ENCODE measurements at regions not wholly inside any gene's neighbourhood (a gene's known extent, or its start where the extent isn't known, plus 50 kb on each side); places are given as distances from the start of the nearest gene placed in this dataset.

DNA sequence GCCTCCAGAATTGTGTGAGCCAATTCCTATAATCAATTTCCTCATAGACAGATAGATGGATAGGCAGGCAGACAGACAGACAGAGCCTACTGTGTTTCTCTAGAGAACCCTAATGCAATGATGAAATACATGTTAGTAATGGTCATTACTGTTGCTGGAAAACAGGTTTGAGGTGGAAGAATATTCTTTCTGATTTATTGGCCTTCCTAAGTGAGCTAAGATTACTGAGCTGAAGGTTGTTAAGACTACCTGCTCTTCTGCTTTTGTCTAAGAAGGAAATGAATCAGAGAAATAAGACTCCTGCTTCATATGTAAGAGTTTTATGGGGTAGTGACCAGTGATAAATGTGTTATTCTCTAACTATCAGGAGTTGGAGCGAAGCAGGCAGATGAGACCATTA lies 219.9 kb downstream of the ELAVL2 start:
- no peak for DNase-seq

DNA sequence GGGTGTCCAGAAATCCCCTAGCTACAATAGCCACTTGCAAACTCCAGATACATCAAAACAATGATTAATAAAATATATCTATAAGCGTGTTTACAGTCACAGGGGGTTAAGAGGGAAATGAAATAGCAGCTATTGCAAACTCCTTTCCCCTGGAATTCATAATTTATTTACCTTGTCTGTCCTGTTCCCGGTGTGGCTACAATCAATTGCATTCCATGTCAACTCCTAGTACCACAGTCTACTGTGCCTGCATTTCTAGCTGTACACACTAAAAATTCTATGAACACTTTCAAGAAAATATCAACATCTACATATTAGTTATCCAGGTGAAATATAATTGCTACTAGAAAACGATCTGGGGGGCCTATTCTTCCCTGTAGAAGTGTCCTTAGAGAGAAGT lies 217.6 kb downstream of the ELAVL2 start:
- DNase-seq = no peak

DNA sequence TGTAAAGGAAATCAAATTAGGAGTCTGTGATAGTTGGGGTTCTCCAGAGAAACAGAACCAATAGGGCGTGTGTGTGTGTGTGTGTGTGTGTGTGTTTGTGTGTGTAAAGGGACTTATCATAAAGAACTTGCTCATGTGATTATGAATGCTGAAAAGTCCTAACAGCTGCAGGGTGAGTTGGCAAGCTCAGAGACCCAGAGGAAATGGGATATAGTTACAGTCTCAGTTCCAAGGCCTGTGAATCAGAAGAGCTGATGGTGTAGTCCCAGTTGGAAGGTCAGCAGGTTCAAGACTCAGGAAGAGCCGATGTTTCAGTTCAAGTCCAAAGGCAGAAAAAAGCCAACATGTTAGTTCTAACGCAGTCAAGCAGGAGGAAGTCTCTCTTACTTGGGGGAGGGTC lies 214.2 kb downstream of the ELAVL2 start:
- no peak for DNase-seq

DNA sequence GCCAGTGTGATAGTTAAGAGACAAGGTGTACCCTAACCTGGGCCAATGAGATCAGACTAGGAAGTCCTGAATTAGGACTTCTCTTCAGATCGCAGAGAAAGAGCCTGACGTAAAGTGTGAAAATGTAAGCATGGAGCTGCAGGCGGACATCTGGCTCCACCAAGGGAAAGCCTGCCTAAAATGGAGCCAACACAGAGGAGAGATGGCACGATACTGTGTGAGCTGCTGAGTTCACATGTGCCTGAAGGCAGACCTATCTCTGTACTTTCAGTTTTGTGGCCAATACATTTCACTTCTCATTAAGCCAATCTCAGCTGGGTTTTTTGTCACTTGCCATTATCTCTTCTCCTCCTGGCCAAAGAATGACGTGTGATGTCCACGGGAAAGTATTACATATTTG lies 210.5 kb downstream of the ELAVL2 start:
- no peak for DNase-seq

DNA sequence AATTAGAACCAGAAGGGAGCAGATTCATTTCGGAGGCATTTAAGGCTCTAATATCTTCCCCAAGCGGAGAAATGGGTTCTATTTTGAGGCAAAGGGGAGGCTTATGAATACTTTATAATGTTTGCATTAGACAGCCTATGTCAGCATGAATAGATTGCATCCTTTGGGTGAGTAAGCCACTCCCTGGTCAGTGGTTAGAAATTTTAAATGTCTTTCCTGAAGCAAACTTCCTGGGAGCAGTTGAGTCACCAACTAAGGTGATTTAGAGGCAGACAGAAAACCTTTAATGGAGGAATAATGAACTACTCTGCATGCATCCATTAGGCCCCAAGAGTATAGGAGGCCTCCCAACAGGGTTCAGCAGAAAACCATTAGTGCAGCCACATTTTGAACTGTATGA lies 204.9 kb downstream of the ELAVL2 start:
- no peak for DNase-seq

DNA sequence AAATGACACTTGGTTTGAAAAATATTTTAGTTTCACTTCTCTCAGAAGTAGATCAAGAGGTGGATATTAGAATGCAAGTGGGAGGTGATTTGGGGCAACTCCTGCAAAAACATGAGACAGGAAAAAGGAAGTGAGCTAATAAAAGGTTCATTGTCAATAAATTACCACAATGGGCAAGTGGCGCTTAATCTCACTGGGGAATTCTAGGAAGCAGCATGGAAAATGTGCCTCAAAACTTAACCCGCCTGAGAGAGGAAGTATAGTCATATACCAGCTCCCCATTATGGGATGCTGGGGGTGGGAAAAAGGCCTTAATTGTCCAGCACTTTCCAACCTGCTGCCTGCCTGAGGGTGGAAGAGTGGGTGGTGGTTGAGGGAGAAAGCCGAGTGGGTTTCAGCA lies 204.1 kb downstream of the ELAVL2 start:
- DNase-seq = no peak

DNA sequence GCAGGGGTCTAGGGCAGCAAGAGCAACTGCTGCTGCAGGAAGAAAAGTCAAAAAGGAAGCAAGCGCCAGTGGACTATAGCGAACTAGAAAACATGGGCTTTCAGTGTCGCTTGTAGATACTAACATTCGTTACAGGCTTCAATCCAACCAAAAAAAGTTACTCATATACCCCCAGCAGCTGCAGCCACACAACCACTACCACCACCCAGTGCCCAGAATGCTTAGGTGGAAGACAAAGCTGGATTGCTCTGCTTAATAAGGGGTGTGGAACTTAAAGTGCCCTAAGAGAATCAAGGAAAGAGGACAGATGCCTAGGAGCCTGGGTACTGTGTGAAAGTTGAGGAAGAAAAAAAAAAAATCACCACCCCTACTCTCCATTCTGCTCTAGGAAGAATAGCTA lies 203.6 kb downstream of the ELAVL2 start:
- DNase-seq = no peak

DNA sequence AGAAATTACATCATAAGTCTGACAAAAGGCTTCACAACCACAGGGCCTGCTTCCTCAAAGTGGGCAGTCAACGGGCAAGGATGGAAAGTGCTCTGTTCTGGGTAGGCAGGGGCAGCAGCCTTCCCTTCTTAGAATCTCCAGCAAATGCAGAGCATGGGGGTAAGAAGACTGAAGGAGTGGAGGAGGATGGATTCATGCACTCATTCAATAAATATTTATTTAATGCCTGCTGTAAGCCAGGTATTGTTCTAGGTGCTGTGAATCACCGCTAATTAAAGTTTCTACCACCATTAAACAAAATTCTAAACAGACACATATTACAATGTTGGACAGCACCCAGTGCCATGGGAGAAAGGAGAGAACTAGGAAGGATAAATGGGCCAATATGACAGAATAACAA lies 195.6 kb downstream of the ELAVL2 start:
- no peak for DNase-seq

DNA sequence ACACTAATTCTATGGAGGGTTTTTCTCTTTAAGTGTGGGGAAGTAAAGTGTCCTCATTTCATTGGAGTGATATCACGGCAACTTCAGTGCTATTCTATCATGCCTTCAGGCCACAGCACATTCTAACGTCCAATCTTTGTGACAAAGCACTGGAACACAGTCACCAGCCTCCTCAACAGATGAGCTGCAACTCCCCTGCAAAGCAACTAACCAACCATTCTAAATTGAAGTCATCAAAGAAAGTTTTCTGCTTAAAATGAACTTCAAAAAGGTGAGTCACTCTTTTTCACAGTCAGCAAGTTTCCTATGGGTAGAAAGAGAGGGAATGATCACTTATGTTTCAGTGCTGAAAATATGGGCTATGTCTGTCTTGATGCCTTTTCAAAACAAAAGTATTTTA lies 190.8 kb downstream of the ELAVL2 start:
- DNase-seq = no peak

DNA sequence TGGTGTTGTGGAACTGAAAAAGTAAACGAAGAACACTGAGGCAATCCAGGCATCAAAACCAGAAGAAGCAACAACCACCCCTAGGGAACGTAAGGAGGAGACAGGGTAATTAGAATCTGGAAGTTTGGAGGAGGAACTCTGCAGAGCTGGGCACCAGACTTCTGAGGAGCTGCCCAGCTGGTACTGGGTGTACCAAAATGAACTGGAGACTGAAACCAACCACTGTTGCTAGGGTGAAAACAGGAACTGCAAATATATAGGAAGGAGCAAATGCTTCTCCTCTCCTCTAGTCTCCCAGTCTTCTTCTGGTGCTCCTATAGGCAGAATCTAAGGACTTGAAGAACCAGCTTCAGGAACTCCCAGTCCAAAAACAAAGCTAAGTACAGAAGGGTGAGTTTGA lies 189.8 kb downstream of the ELAVL2 start:
- no peak for DNase-seq

DNA sequence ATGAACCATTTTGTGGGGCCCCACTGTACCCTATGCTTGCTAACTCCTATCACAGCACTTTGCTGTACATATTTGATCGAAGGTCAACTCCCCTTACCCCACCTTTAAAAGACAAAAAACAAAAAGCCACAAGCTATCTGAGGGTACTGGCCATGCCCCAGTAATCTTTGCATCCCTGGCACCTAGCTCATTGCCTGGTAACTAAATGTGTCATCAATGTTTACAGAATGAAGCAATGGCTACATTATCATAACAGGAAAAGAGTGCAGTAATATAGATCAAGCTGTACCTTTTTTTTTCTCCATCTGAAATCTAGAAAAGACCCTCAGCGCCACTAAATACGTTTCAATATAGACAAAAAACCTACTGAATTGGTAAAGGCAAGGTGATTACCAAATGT lies 188.0 kb downstream of the ELAVL2 start:
- no peak for DNase-seq

DNA sequence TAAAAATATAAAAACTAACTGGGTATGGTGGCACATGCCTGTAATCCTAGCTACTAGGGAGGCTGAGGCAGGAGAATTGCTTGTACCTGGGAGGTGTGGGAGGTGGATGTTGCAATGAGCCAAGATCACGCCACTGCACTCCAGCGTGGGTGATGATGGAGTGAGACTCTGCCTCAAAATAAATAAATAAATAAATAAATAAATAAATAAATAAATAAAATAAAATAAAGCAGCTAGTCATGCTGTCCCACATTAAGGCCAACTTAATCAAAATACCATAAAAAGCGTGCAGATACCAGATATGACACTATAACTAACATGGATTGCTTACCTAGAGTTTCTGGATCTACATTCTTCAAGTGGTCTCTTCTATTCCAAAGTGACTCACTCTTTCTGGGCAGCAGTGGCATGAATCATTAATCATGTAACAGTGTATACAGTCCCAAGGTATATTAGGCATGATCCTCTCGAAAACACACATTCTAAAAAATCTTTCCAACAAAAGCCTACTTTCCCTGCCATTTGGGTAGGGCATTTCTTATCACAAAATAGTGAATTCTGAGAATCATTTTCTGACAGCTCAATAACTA lies 187.1 kb downstream of the ELAVL2 start:
- DNase-seq = no peak
